Left lung (tissue), 4 donors: ENCODE measurements at regions not wholly inside any gene's neighbourhood (a gene's known extent, or its start where the extent isn't known, plus 50 kb on each side); places are given as distances from the start of the nearest gene placed in this dataset.
"Not testable (repeated sequence)": the region's sequence is repeated elsewhere in the genome, so short reads cannot be mapped to it uniquely, and the experiment has no call there.

ENCODE experiments used
- ATAC-seq: fragments of 200-7000 bp; cut with Tn5 transposase; one replicate; pipeline ENCODE4 v1.9.1; 2020; ENCODE audit warnings: moderate library complexity
- DNase-seq, 4 donors: peaks; one replicate each; pipeline ENCODE4 v3.0.0-alpha.2; 2013 to 2020
- H3K27ac ChIP-seq, 2 donors: fragments of 200-600 bp; sonication (generic) in 1 of 2; one replicate each; pipeline versions ENCODE4 v1.5.0 to v1.8.0; 2020 to 2021
- H3K27me3 ChIP-seq, 2 donors: fragments of 200-600 bp; sonication (generic) in 1 of 2; one replicate each; pipeline versions ENCODE4 v1.5.0 to v1.8.0; 2020 to 2021
- H3K36me3 ChIP-seq, 2 donors: fragments of 200-600 bp; sonication (generic) in 1 of 2; one replicate each; pipeline versions ENCODE4 v1.5.0 to v1.8.0; 2020 to 2021
- H3K4me1 ChIP-seq, 2 donors: fragments of 200-600 bp; one replicate each; pipeline ENCODE4 v1.8.0; 2021
- H3K4me3 ChIP-seq, 2 donors: fragments of 200-600 bp; sonication (generic) in 1 of 2; one replicate each; pipeline versions ENCODE4 v1.5.0 to v1.8.0; 2020 to 2021; ENCODE audit warnings: mild to moderate bottlenecking in 1 of 2
- H3K9me3 ChIP-seq, 2 donors: fragments of 200-600 bp; sonication (generic) in 1 of 2; one replicate each; pipeline versions ENCODE4 v1.5.0 to v1.8.0; 2020 to 2021
- intact Hi-C, 2 donors: fragments of 100-400 bp; cut with DNase I; formaldehyde crosslinking; loops; one replicate each; pipeline versions ENCODE4 v1.11.2 to v1.14.2; 2022
- TF ChIP-seq, protein P1 (sequence below), 2 donors: fragments of 200-600 bp; sonication (generic) in 1 of 2; IDR thresholded peaks; one replicate each; pipeline versions ENCODE4 v1.5.0 to v1.8.0; 2021; ENCODE audit warnings: antibody characterized with exemption in 2 of 2
- donor health status: DM: no; HTN: yes; CAD: no.
- donor health status: DM: no; HTN: no; CAD: no.

DNA sequence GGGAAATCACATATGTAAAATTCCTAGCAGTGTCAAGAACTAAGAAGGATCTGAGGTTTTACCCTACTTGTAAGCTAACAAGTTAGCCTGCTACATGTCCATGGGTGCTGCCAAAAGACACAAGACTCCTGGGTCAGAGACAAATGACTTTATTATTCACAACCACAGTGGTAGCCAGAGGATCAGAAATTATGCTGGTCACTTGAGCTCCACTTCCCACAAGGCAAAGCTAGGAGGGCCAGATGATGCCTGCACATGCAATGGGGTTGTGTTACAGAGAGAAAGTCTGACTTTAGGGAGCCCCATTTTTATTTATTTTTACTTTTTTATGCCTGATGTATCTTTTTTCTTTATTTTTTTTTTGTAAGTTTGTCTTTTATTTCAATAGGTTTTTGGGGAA lies 136.8 kb downstream of the S1PR1 start:
- no peak overlapping the region for H3K4me3 ChIP-seq
- intact Hi-C loops = no loop called here
- ATAC-seq (no peak), DNase-seq (no peak)
- H3K27ac ChIP-seq = no peak overlapping the region
- no peaks in the 10 kb centered on the region for H3K36me3 ChIP-seq
- H3K9me3 ChIP-seq = peaks cover 0 to 6% of the 10 kb centered on the region in 2 donors
- TF ChIP-seq, protein P1, sequence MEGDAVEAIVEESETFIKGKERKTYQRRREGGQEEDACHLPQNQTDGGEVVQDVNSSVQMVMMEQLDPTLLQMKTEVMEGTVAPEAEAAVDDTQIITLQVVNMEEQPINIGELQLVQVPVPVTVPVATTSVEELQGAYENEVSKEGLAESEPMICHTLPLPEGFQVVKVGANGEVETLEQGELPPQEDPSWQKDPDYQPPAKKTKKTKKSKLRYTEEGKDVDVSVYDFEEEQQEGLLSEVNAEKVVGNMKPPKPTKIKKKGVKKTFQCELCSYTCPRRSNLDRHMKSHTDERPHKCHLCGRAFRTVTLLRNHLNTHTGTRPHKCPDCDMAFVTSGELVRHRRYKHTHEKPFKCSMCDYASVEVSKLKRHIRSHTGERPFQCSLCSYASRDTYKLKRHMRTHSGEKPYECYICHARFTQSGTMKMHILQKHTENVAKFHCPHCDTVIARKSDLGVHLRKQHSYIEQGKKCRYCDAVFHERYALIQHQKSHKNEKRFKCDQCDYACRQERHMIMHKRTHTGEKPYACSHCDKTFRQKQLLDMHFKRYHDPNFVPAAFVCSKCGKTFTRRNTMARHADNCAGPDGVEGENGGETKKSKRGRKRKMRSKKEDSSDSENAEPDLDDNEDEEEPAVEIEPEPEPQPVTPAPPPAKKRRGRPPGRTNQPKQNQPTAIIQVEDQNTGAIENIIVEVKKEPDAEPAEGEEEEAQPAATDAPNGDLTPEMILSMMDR (IDR thresholded peaks at IDR 0.05) = no peak
- H3K4me1 ChIP-seq = no peaks in the 10 kb centered on the region
- H3K27me3 ChIP-seq = no peaks in the 10 kb centered on the region

DNA sequence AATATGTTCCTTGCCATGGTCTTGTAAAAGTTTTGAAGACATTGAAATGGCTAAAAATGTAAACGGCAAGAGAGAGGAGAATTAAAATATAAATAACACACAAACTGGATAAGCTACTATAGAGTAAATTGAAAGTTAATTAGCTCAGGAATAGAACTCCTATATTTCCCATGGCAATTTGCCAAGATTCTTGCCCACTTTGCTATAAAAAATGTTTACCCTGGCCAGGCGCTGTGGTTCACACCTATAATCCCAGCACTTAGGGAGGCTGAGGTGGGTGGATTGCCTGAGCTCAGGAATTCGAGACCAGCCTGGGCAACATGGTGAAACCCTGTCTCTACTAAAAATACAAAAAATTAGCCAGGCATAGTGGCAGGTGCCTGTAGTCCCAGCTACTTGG lies 138.6 kb downstream of the S1PR1 start:
- H3K36me3 ChIP-seq, ATAC-seq, H3K4me1 ChIP-seq, H3K27me3 ChIP-seq, H3K9me3 ChIP-seq, H3K4me3 ChIP-seq, DNase-seq, H3K27ac ChIP-seq, intact Hi-C loops: not testable (repeated sequence)

DNA sequence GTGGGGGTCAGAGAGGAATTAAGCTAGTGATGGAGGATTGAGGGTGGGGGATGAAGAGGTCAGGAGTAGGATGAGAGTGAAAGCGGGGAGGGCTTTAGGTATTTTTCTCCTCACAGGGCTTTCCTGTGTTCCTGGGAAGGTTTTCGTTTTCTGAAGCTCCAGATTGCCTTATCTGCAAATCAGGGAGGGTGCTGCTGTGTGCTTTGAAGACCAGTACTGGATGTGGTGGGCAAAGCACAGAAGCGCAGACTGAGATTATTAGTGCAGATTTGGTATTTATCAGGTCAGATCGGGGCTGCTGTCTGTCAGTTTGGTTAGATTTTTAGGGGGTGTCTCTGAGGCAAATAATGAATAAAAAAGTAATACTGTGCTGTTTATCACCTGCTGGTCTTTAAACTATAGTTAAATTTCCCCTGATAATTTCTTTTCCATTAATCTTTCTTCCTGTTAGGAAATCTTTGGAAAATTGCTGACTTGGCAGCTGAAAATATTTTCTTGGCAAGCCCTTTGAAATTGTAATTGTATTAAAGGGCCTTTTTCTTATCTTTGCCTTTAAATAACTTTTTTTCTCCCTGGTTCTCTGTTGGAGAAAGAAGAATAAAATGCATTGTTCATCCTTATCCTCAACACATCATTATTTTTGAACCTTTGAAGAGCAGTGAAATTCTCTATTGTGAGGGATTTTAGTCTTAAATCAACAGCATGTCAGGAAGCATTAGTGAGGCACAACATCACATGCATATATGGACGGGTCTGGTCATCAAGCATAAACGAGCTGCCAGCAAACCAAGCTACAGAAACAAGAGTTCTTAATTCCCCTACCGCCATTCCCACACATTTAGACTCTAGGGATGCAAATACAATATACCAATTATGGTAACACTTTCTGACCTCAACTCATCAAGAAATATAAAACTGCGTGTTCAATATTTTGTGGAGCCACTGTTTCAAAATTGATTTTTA lies 139.6 kb downstream of the S1PR1 start:
- no peaks in the 10 kb centered on the region for H3K27me3 ChIP-seq
- H3K9me3 ChIP-seq = peaks cover 0 to 6% of the 10 kb centered on the region in 2 donors
- intact Hi-C loops = no loop called here
- TF ChIP-seq, protein P1 (IDR thresholded peaks at IDR 0.05) = no peak
- no peaks in the 10 kb centered on the region for H3K36me3 ChIP-seq
- DNase-seq (peak in 2 of 4 donors; percentile 33 to 37), ATAC-seq (no peak)
- H3K4me3 ChIP-seq = no peak overlapping the region
- H3K27ac ChIP-seq = no peak overlapping the region
- no peaks in the 10 kb centered on the region for H3K4me1 ChIP-seq

DNA sequence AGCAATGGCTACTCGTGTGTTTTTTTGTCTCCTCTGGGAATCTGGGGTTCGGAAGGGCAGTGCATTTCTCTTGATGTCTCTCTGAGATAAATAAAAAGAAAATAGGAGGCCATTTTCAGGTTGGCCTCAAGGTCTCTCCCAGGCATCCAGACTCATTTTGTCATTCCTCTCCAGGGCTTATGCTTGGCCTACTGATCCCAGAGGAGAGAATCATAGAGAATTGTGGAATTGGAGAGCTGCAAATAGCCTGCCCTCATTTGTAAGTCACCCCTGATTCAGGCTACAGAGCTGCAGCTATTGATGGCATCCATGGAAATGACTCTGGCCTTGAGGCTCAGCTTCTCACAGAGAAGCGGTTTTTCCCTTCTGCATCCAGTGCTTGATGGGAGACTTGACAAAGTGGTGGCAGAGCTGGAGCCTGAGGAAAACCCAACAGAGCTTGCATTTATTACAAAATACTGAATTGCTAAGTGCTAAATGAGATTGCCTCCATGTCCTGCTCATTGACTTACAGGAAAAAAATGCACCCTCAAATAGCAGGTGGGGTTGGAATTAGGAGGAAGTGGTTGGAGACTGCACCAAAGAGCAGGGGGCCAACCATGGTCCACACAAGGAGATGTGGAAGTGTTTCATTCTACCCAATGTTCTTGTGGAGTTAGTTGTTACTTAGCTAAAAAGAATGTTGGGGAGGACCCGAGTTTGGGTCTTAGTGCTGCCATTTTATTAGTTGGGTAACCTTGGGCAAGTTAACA lies 140.4 kb downstream of the S1PR1 start:
- TF ChIP-seq, protein P1 (IDR thresholded peaks at IDR 0.05) = no peak
- no peak overlapping the region for H3K4me3 ChIP-seq
- H3K9me3 ChIP-seq = peaks cover 0 to 6% of the 10 kb centered on the region in 2 donors
- no peaks in the 10 kb centered on the region for H3K27me3 ChIP-seq
- no peaks in the 10 kb centered on the region for H3K4me1 ChIP-seq
- no peaks in the 10 kb centered on the region for H3K36me3 ChIP-seq
- ATAC-seq = no peak
- no peak for DNase-seq
- no peak overlapping the region for H3K27ac ChIP-seq
- intact Hi-C loops = no loop called here

DNA sequence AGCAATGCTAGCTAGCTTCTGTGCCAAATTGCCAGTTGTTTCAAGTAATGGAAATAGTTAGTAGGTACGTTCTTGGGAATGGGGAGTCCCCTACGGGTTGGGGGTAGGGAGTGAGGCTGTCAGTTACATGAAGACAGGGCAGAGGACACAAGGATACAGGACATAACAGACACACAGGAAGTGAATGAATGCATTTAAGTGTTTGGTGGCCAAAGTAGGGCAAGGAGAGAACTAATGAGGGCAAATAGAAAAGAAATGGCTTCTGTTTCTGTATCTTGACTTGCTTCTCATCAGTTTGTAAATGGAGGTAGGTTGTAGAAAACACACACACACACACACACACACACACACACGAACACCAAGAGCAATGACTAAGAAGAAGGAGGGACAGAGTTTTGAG lies 142.2 kb downstream of the S1PR1 start:
- TF ChIP-seq, protein P1 (IDR thresholded peaks at IDR 0.05) = no peak
- ATAC-seq = no peak
- Histone ChIP-seq H3K4me1 (no peaks in the 10 kb centered on the region), H3K27me3 (no peaks in the 10 kb centered on the region), H3K27ac (no peak overlapping the region), H3K9me3 (no peaks in the 10 kb centered on the region), H3K36me3 (no peaks in the 10 kb centered on the region), H3K4me3 (no peak overlapping the region)
- DNase-seq = no peak
- intact Hi-C loops = no loop called here
